GM10266 (cell line): ENCODE measurements at regions not wholly inside any gene's neighbourhood (a gene's known extent, or its start where the extent isn't known, plus 50 kb on each side); places are given as distances from the start of the nearest gene placed in this dataset.

ENCODE experiments used
- DNase-seq: peaks from one replicate; pipeline ENCODE4 v3.0.0; 2012; ENCODE audit errors: extremely low spot score
- CTCF ChIP-seq: IDR thresholded peaks from 2 replicates; pipeline ENCODE4 v1.5.1; 2012; ENCODE audit warnings: mild to moderate bottlenecking, low read depth; ENCODE audit not compliant: control insufficient read depth, insufficient read depth; ENCODE audit errors: missing control alignments

DNA sequence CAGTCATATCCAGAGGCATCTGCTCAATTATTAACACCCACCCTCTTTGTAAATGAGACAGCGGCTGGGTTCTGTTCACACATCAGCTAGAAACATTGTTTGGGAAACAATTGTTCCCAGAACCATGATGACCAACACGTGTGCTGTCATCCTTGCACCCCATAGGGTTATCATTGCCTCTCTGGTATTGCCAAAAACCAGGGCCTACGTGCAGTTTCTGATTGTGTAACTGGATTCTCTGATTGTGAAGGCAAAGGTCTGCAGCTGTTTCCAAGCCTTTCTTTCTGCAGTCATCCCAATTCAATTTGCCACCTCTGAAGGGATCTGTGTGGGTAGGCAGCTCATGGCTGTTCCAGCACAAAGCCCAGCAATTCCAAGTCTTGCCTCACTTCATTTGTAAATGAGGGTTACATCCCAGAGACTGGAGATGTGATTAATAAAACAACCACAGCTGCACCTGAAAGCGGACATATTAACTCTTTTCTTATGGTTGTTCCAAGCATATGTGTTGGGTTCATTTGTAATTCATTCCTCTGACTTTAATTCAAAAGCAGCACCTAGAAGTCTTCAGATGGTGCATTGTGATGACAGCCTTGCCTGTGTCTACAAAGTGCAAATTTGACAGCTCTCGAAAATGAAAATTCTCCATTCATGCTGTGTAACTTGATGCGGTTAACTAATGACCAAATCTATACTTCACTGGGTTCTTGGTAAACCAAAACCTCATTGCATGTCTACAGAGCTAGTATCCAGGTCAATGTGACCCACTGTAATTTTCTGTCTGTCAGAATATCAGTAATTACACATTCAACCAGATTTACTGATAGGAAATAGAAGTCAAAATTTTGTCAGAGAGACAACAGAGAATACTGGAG, 66.6 kb downstream of the YIPF5 start:
- no peak for DNase-seq
- no peak for TF ChIP-seq CTCF

DNA sequence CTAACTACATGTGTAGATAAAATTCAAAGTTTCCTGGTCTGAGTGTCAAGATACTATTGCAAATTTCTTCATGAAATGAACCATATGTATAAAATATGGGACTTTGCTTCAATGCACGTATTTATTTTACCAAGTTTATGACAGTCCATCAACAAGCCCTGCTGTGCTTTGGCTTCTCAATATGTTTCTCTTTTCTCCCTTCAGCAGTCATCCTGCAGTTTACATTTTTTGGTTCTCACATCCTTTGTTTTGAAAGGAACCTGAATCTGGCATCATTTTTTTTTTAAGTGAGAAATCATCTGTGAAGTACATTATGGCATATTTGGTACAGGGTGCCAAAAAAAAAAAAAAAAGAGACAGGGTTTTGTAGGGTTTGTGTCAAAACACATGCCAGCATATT, 65.1 kb downstream of the YIPF5 start:
- no peak for DNase-seq
- TF ChIP-seq CTCF: no peak

GRCh38 chr5:144108131-144108530, 62.3 kb downstream of the YIPF5 start:
- TF ChIP-seq CTCF: no peak
- no peak for DNase-seq
